ENCODE measurements at regions not wholly inside any gene's neighbourhood (a gene's known extent, or its start where the extent isn't known, plus 50 kb on each side); places are given as distances from the start of the nearest gene placed in this dataset.
A peak's percentile ranks its signal among the peaks of the same experiment; 100 is the strongest.

GRCh38 chr6:105728995-105729394 lies 326.1 kb upstream of the PREP start:
- POLR2A ChIA-PET: no interaction called here
- H3K9me3 ChIP-seq (ENCODE audit: control insufficient read depth, insufficient read depth, low read depth, low read length): no peaks in the 10 kb centered on the region
- CTCF ChIA-PET: interaction anchor here (0.6 to 2.3 kb wide), 3 partner anchors 61 to 494 kb away, joined by 3 to 8 read pairs (median 6); no protein-coding TSS in a partner anchor

GRCh38 chr6:105726902-105727655 lies 324.2 kb upstream of the PREP start:
- Histone ChIP-seq H3K4me3 (ENCODE audit: low read depth, low read length) (no peak overlapping the region), H3K4me1 (ENCODE audit: control insufficient read depth, insufficient read depth, low read length) (no peaks in the 10 kb centered on the region), H3K27ac (ENCODE audit: extremely low read depth, low read depth, low read length) (no peak overlapping the region), H3K9me3 (ENCODE audit: control insufficient read depth, insufficient read depth, low read depth, low read length) (no peaks in the 10 kb centered on the region), H3K36me3 (ENCODE audit: control insufficient read depth in 2 of 2, insufficient read depth in 1 of 2, low read length in 2 of 2) (no peaks in the 10 kb centered on the region)
- ChIA-PET POLR2A (no interaction called here), CTCF (interaction anchor here (0.5 to 2.3 kb wide), 2 partner anchors 47 to 496 kb away, joined by 4 to 8 read pairs; no protein-coding TSS in a partner anchor)
- TF ChIP-seq YY1 (tag by site-specific recombination; IDR thresholded peaks at IDR 0.05): no peak
- peak; percentile 23; the same call in 1 of the 2 replicates for TF ChIP-seq SCRT2 (tag by site-specific recombination; IDR thresholded peaks at IDR 0.05)

More at GRCh38 chr6:105728995-105729394, 326.1 kb upstream of the PREP start:
- H3K4me1 ChIP-seq (ENCODE audit: control insufficient read depth, insufficient read depth, low read length): no peaks in the 10 kb centered on the region
- TF ChIP-seq BCL11B (tag by site-specific recombination; IDR thresholded peaks at IDR 0.05; ENCODE audit: low read depth) (no peak), ZNF624 (tag by site-specific recombination; IDR thresholded peaks at IDR 0.05) (no peak), ZNF629 (tag by site-specific recombination; IDR thresholded peaks at IDR 0.05) (no peak), ZSCAN16 (tag by site-specific recombination; IDR thresholded peaks at IDR 0.05) (no peak), ZNF548 (tag by site-specific recombination; IDR thresholded peaks at IDR 0.05) (no peak), KLF9 (tag by site-specific recombination; IDR thresholded peaks at IDR 0.05; ENCODE audit: low read depth) (no peak), ZNF16 (tag by site-specific recombination; IDR thresholded peaks at IDR 0.05; ENCODE audit: low read depth) (no peak), ZNF114 (tag by site-specific recombination; IDR thresholded peaks at IDR 0.05) (no peak), ZNF416 (tag by site-specific recombination; IDR thresholded peaks at IDR 0.05) (no peak), KLF7 (tag by site-specific recombination; IDR thresholded peaks at IDR 0.05; ENCODE audit: borderline replicate concordance) (no peak), ZNF664 (tag by site-specific recombination; IDR thresholded peaks at IDR 0.05) (no peak), SP7 (tag by site-specific recombination; IDR thresholded peaks at IDR 0.05) (no peak), FEZF1 (tag by site-specific recombination; IDR thresholded peaks at IDR 0.05) (no peak)
- no peaks in the 10 kb centered on the region for H3K36me3 ChIP-seq (ENCODE audit: control insufficient read depth in 2 of 2, insufficient read depth in 1 of 2, low read length in 2 of 2)
- no peak overlapping the region for H3K4me3 ChIP-seq (ENCODE audit: low read depth, low read length)
- no peak overlapping the region for H3K27ac ChIP-seq (ENCODE audit: extremely low read depth, low read depth, low read length)

- Histone ChIP-seq H3K4me1 (ENCODE audit: control insufficient read depth, insufficient read depth, low read length) (no peaks in the 10 kb centered on the region), H3K4me3 (ENCODE audit: low read depth, low read length) (no peak overlapping the region), H3K36me3 (ENCODE audit: control insufficient read depth in 2 of 2, insufficient read depth in 1 of 2, low read length in 2 of 2) (no peaks in the 10 kb centered on the region), H3K9me3 (ENCODE audit: control insufficient read depth, insufficient read depth, low read depth, low read length) (no peaks in the 10 kb centered on the region), H3K27ac (ENCODE audit: extremely low read depth, low read depth, low read length) (no peak overlapping the region)
- TF ChIP-seq SALL2 (tag by site-specific recombination; IDR thresholded peaks at IDR 0.05; ENCODE audit: borderline replicate concordance): no peak
- TF ChIP-seq ZNF324 (tag by site-specific recombination; IDR thresholded peaks at IDR 0.05): no peak
- no peak for TF ChIP-seq ZXDB (tag by site-specific recombination; IDR thresholded peaks at IDR 0.05)
- no peak for TF ChIP-seq GFI1B (tag by site-specific recombination; IDR thresholded peaks at IDR 0.05)
- no peak for TF ChIP-seq ZNF214 (tag by site-specific recombination; IDR thresholded peaks at IDR 0.05; ENCODE audit: borderline replicate concordance)
- no peak for TF ChIP-seq FEZF1 (tag by site-specific recombination; IDR thresholded peaks at IDR 0.05)
- no peak for TF ChIP-seq ZNF701 (tag by site-specific recombination; IDR thresholded peaks at IDR 0.05)
- no peak for TF ChIP-seq ZNF274 (IDR thresholded peaks at IDR 0.05; ENCODE audit: low read length)
- TF ChIP-seq ZNF274 (tag by site-specific recombination; IDR thresholded peaks at IDR 0.05; ENCODE audit: borderline replicate concordance): no peak
- TF ChIP-seq ZNF354C (tag by site-specific recombination; IDR thresholded peaks at IDR 0.05; ENCODE audit: borderline replicate concordance, low read depth): no peak
- TF ChIP-seq ZNF549 (tag by site-specific recombination; IDR thresholded peaks at IDR 0.05): no peak
- no peak for TF ChIP-seq KLF9 (tag by site-specific recombination; IDR thresholded peaks at IDR 0.05; ENCODE audit: low read depth)
- no peak for TF ChIP-seq ZBTB17 (tag by site-specific recombination; IDR thresholded peaks at IDR 0.05)
- no peak for TF ChIP-seq ZFP41 (tag by site-specific recombination; IDR thresholded peaks at IDR 0.05; ENCODE audit: borderline replicate concordance)
- no peak for TF ChIP-seq KLF7 (tag by site-specific recombination; IDR thresholded peaks at IDR 0.05; ENCODE audit: borderline replicate concordance)
- no peak for TF ChIP-seq ZNF18 (tag by site-specific recombination; IDR thresholded peaks at IDR 0.05)
- no peak for TF ChIP-seq ZNF350 (tag by site-specific recombination; IDR thresholded peaks at IDR 0.05)
- TF ChIP-seq ZNF311 (tag by site-specific recombination; IDR thresholded peaks at IDR 0.05; ENCODE audit: borderline replicate concordance): no peak
- TF ChIP-seq ZNF449 (tag by site-specific recombination; IDR thresholded peaks at IDR 0.05): no peak
- CTCF ChIA-PET: interaction anchor here (0.6 to 2.0 kb wide), 6 partner anchors 10 to 1283 kb away, joined by 3 to 6 read pairs (median 4); no protein-coding TSS in a partner anchor
- POLR2A ChIA-PET: no interaction called here
Observed at GRCh38 chr6:105714846-105715245, 312.0 kb upstream of the PREP start.
